GM18508 (cell line): ENCODE measurements at regions not wholly inside any gene's neighbourhood (a gene's known extent, or its start where the extent isn't known, plus 50 kb on each side); places are given as distances from the start of the nearest gene placed in this dataset.
"Not testable (repeated sequence)": the region's sequence is repeated elsewhere in the genome, so short reads cannot be mapped to it uniquely, and the experiment has no call there.

ENCODE experiments used
- ATAC-seq: cut with Tn5 transposase; IDR thresholded peaks from one replicate; pipeline ENCODE4 v1.9.1; 2021; ENCODE audit warnings: moderate number of reproducible peaks; ENCODE audit not compliant: insufficient read depth, unreplicated experiment

GRCh38 chr12:9343731-9344130 is 135.5 kb upstream of the PZP start:
- no peak for ATAC-seq

GRCh38 chr12:9342614-9343353 is 134.6 kb upstream of the PZP start:
- ATAC-seq, result no peak

GRCh38 chr12:9341260-9341585 is 133.0 kb upstream of the PZP start:
- ATAC-seq, result no peak

GRCh38 chr12:9340422-9341259 is 132.4 kb upstream of the PZP start:
- no peak for ATAC-seq

GRCh38 chr12:9337656-9338055 is 129.5 kb upstream of the PZP start:
- ATAC-seq, result no peak

GRCh38 chr12:9336375-9337011 is 128.3 kb upstream of the PZP start:
- not testable (repeated sequence) for ATAC-seq

GRCh38 chr12:9335867-9336266 is 127.7 kb upstream of the PZP start:
- ATAC-seq, result no peak

GRCh38 chr12:9334964-9335363 is 126.8 kb upstream of the PZP start:
- no peak for ATAC-seq

GRCh38 chr12:9334041-9334692 is 126.0 kb upstream of the PZP start:
- no peak for ATAC-seq

GRCh38 chr12:9333161-9333560 is 125.0 kb upstream of the PZP start:
- no peak for ATAC-seq

GRCh38 chr12:9332564-9332963 is 124.4 kb upstream of the PZP start:
- no peak for ATAC-seq

- no peak for ATAC-seq
These were observed 123.0 kb upstream of the PZP start for GRCh38 chr12:9331218-9331626.

- no peak for ATAC-seq
These were observed 120.8 kb upstream of the PZP start for GRCh38 chr12:9329019-9329418.

- ATAC-seq, result no peak
These were observed 119.9 kb upstream of the PZP start for GRCh38 chr12:9328065-9328464.

- no peak for ATAC-seq
These were observed 119.1 kb upstream of the PZP start for GRCh38 chr12:9327320-9327719.

GRCh38 chr12:9326849-9327248 is 118.7 kb upstream of the PZP start:
- ATAC-seq, result not testable (repeated sequence)

- no peak for ATAC-seq
These were observed 117.9 kb upstream of the PZP start for GRCh38 chr12:9326085-9326484.

- ATAC-seq, result no peak
These were observed 117.3 kb upstream of the PZP start for GRCh38 chr12:9325471-9325870.

- no peak for ATAC-seq
These were observed 116.6 kb upstream of the PZP start for GRCh38 chr12:9324782-9325181.

GRCh38 chr12:9323144-9323681 is 115.0 kb upstream of the PZP start:
- no peak for ATAC-seq

GRCh38 chr12:9319842-9320173 is 111.6 kb upstream of the PZP start:
- no peak for ATAC-seq
